ENCODE measurements at regions not wholly inside any gene's neighbourhood (a gene's known extent, or its start where the extent isn't known, plus 50 kb on each side); places are given as distances from the start of the nearest gene placed in this dataset.

GRCh38 chr5:174324680-174325079 is 279.2 kb downstream of the NSG2 start:
- Histone ChIP-seq H2AFZ (ENCODE audit: low read length) (no peak overlapping the region), H3K4me1 (ENCODE audit: control insufficient read depth, extremely low read depth, insufficient read depth, low read length) (no peaks in the 10 kb centered on the region), H4K20me1 (ENCODE audit: control insufficient read depth, extremely low read depth, insufficient read depth, low read length) (no peaks in the 10 kb centered on the region), H3K9me3 (ENCODE audit: control insufficient read depth, insufficient read depth, low read depth, low read length) (no peaks in the 10 kb centered on the region), H3K4me2 (ENCODE audit: extremely low read depth, insufficient read depth, low read length) (no peak overlapping the region), H3K4me3 (replicated peaks in 1 of 4; ENCODE audit: control extremely low read depth in 1 of 4, insufficient read depth in 1 of 4, low read depth in 3 of 4, low read length in 4 of 4) (no peak overlapping the region), H3K27me3 (ENCODE audit: control insufficient read depth, insufficient read depth, low read length) (no peaks in the 10 kb centered on the region), H3K36me3 (ENCODE audit: control insufficient read depth, insufficient read depth, low read length) (no peaks in the 10 kb centered on the region), H3K79me2 (ENCODE audit: control insufficient read depth, insufficient read depth, low read length) (no peaks in the 10 kb centered on the region), H3K9ac (ENCODE audit: insufficient read depth, low read length) (no peak overlapping the region), H3K27ac (ENCODE audit: insufficient read depth, low read length) (no peak overlapping the region)
- DNase-seq (ENCODE audit: low read depth in 2 of 2): peak in 1 of 2 donors; percentile 80
- TF ChIP-seq EZH2 (IDR thresholded peaks at IDR 0.05; ENCODE audit: low read length, missing control alignments) (no peak), CTCF (conservative IDR thresholded peaks at IDR 0.05 in 1 of 2, IDR thresholded peaks at IDR 0.05 in 1 of 2; ENCODE audit: low read depth in 1 of 2, low read length in 2 of 2) (no peak)

DNA sequence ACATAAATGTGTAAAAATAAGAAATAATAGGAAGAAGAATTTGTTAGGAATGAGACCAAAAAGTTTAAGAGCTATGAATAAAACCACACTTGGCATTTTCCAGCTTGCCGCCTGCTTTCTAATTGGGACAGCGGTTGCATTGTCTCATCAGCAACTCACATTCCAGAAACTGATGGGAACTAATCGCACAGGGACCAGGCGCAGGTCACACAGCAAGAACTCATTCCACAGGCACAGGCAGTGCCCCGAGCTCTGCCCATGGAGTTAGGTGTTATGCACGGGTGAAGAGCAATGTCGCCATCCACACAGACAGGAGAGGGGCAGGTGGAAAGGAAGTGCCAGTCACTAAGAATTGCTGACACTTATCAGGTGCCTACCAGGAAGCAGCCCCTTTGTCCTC is 279.9 kb downstream of the NSG2 start:
- Histone ChIP-seq H3K36me3 (ENCODE audit: control insufficient read depth, insufficient read depth, low read length) (no peaks in the 10 kb centered on the region), H3K9me3 (ENCODE audit: control insufficient read depth, insufficient read depth, low read depth, low read length) (no peaks in the 10 kb centered on the region), H3K79me2 (ENCODE audit: control insufficient read depth, insufficient read depth, low read length) (no peaks in the 10 kb centered on the region), H3K4me2 (ENCODE audit: extremely low read depth, insufficient read depth, low read length) (no peak overlapping the region), H3K9ac (ENCODE audit: insufficient read depth, low read length) (no peak overlapping the region), H3K27ac (ENCODE audit: insufficient read depth, low read length) (no peak overlapping the region), H4K20me1 (ENCODE audit: control insufficient read depth, extremely low read depth, insufficient read depth, low read length) (no peaks in the 10 kb centered on the region), H3K4me1 (ENCODE audit: control insufficient read depth, extremely low read depth, insufficient read depth, low read length) (no peaks in the 10 kb centered on the region), H3K27me3 (ENCODE audit: control insufficient read depth, insufficient read depth, low read length) (no peaks in the 10 kb centered on the region), H2AFZ (ENCODE audit: low read length) (no peak overlapping the region), H3K4me3 (replicated peaks in 1 of 4; ENCODE audit: control extremely low read depth in 1 of 4, insufficient read depth in 1 of 4, low read depth in 3 of 4, low read length in 4 of 4) (no peak overlapping the region)
- TF ChIP-seq EZH2 (IDR thresholded peaks at IDR 0.05; ENCODE audit: low read length, missing control alignments) (no peak), CTCF (conservative IDR thresholded peaks at IDR 0.05 in 1 of 2, IDR thresholded peaks at IDR 0.05 in 1 of 2; ENCODE audit: low read depth in 1 of 2, low read length in 2 of 2) (no peak)
- DNase-seq (ENCODE audit: low read depth in 2 of 2): no peak

- Histone ChIP-seq H2AFZ (ENCODE audit: low read length) (no peak overlapping the region), H3K9me3 (ENCODE audit: control insufficient read depth, insufficient read depth, low read depth, low read length) (no peaks in the 10 kb centered on the region)
These were observed 280.5 kb downstream of the NSG2 start for GRCh38 chr5:174325961-174326360.

More at GRCh38 chr5:174325961-174326360, 280.5 kb downstream of the NSG2 start:
- Histone ChIP-seq H3K27ac (ENCODE audit: insufficient read depth, low read length) (no peak overlapping the region), H3K36me3 (ENCODE audit: control insufficient read depth, insufficient read depth, low read length) (no peaks in the 10 kb centered on the region), H3K27me3 (ENCODE audit: control insufficient read depth, insufficient read depth, low read length) (no peaks in the 10 kb centered on the region), H3K9ac (ENCODE audit: insufficient read depth, low read length) (no peak overlapping the region), H4K20me1 (ENCODE audit: control insufficient read depth, extremely low read depth, insufficient read depth, low read length) (no peaks in the 10 kb centered on the region), H3K4me2 (ENCODE audit: extremely low read depth, insufficient read depth, low read length) (no peak overlapping the region), H3K4me3 (replicated peaks in 1 of 4; ENCODE audit: control extremely low read depth in 1 of 4, insufficient read depth in 1 of 4, low read depth in 3 of 4, low read length in 4 of 4) (no peak overlapping the region), H3K79me2 (ENCODE audit: control insufficient read depth, insufficient read depth, low read length) (no peaks in the 10 kb centered on the region), H3K4me1 (ENCODE audit: control insufficient read depth, extremely low read depth, insufficient read depth, low read length) (no peaks in the 10 kb centered on the region)
- no peak for DNase-seq (ENCODE audit: low read depth in 2 of 2)
- TF ChIP-seq CTCF (conservative IDR thresholded peaks at IDR 0.05 in 1 of 2, IDR thresholded peaks at IDR 0.05 in 1 of 2; ENCODE audit: low read depth in 1 of 2, low read length in 2 of 2): no peak
- TF ChIP-seq EZH2 (IDR thresholded peaks at IDR 0.05; ENCODE audit: low read length, missing control alignments): no peak
